ENCODE measurements at regions not wholly inside any gene's neighbourhood (a gene's known extent, or its start where the extent isn't known, plus 50 kb on each side); places are given as distances from the start of the nearest gene placed in this dataset.
"Not testable (repeated sequence)": the region's sequence is repeated elsewhere in the genome, so short reads cannot be mapped to it uniquely, and the experiment has no call there.

GRCh38 chr10:22087402-22087738 is 83.8 kb upstream of the DNAJC1 start:
- no peak for DNase-seq

GRCh38 chr10:22086730-22087401 is 83.3 kb upstream of the DNAJC1 start:
- no peak overlapping the region for H3K4me3 ChIP-seq (ENCODE audit: low read depth, low read length)
- TF ChIP-seq CTCF (IDR thresholded peaks at IDR 0.05; ENCODE audit: low read depth, low read length, missing control alignments): no peak
- no peak overlapping the region for H3K27ac ChIP-seq
- H3K36me3 ChIP-seq (replicated peaks): no peaks in the 10 kb centered on the region
- H3K27me3 ChIP-seq (replicated peaks): no peaks in the 10 kb centered on the region
- peak; percentile 82 for DNase-seq
- in situ Hi-C loops (cut with HindIII; ENCODE audit: low pct_ligation_motif_present, low sequenced_read_pairs): no loop called here

More at GRCh38 chr10:22087402-22087738, 83.8 kb upstream of the DNAJC1 start:
- H3K4me3 ChIP-seq (ENCODE audit: low read depth, low read length): no peak overlapping the region
- in situ Hi-C loops (cut with HindIII; ENCODE audit: low pct_ligation_motif_present, low sequenced_read_pairs): no loop called here
- no peak overlapping the region for H3K27ac ChIP-seq
- no peak for TF ChIP-seq CTCF (IDR thresholded peaks at IDR 0.05; ENCODE audit: low read depth, low read length, missing control alignments)
- H3K27me3 ChIP-seq (replicated peaks): no peaks in the 10 kb centered on the region
- no peaks in the 10 kb centered on the region for H3K36me3 ChIP-seq (replicated peaks)

GRCh38 chr10:22079921-22080320 is 76.4 kb upstream of the DNAJC1 start:
- H3K27ac ChIP-seq; H3K36me3 ChIP-seq (replicated peaks); H3K27me3 ChIP-seq (replicated peaks); H3K4me3 ChIP-seq (ENCODE audit: low read depth, low read length); DNase-seq; in situ Hi-C loops (cut with HindIII; ENCODE audit: low pct_ligation_motif_present, low sequenced_read_pairs): not testable (repeated sequence)

- Histone ChIP-seq H3K27ac (no peak overlapping the region), H3K36me3 (replicated peaks) (no peaks in the 10 kb centered on the region), H3K4me3 (ENCODE audit: low read depth, low read length) (no peak overlapping the region), H3K27me3 (replicated peaks) (no peaks in the 10 kb centered on the region)
- DNase-seq: no peak
- TF ChIP-seq CTCF (IDR thresholded peaks at IDR 0.05; ENCODE audit: low read depth, low read length, missing control alignments): no peak
- in situ Hi-C loops (cut with HindIII; ENCODE audit: low pct_ligation_motif_present, low sequenced_read_pairs): no loop called here
Observed at GRCh38 chr10:22071332-22071731, 67.8 kb upstream of the DNAJC1 start.

- in situ Hi-C loops (cut with HindIII; ENCODE audit: low pct_ligation_motif_present, low sequenced_read_pairs): no loop called here
- H3K4me3 ChIP-seq (ENCODE audit: low read depth, low read length): no peak overlapping the region
- no peak for DNase-seq
- no peaks in the 10 kb centered on the region for H3K36me3 ChIP-seq (replicated peaks)
- no peaks in the 10 kb centered on the region for H3K27me3 ChIP-seq (replicated peaks)
- TF ChIP-seq CTCF (IDR thresholded peaks at IDR 0.05; ENCODE audit: low read depth, low read length, missing control alignments): no peak
- H3K27ac ChIP-seq: no peak overlapping the region
Observed at GRCh38 chr10:22067091-22067490, 63.6 kb upstream of the DNAJC1 start.

- H3K27ac ChIP-seq; H3K4me3 ChIP-seq (ENCODE audit: low read depth, low read length); H3K27me3 ChIP-seq (replicated peaks); in situ Hi-C loops (cut with HindIII; ENCODE audit: low pct_ligation_motif_present, low sequenced_read_pairs); DNase-seq; H3K36me3 ChIP-seq (replicated peaks): not testable (repeated sequence)
Observed at GRCh38 chr10:22060984-22061383, 57.5 kb upstream of the DNAJC1 start.

GRCh38 chr10:22058201-22058600 is 54.7 kb upstream of the DNAJC1 start:
- no peak overlapping the region for H3K27ac ChIP-seq
- in situ Hi-C loops (cut with HindIII; ENCODE audit: low pct_ligation_motif_present, low sequenced_read_pairs): no loop called here
- no peaks in the 10 kb centered on the region for H3K27me3 ChIP-seq (replicated peaks)
- TF ChIP-seq CTCF (IDR thresholded peaks at IDR 0.05; ENCODE audit: low read depth, low read length, missing control alignments): no peak
- no peak overlapping the region for H3K4me3 ChIP-seq (ENCODE audit: low read depth, low read length)
- peak; percentile 11 for DNase-seq
- H3K36me3 ChIP-seq (replicated peaks): no peaks in the 10 kb centered on the region
